Sigmoid colon (tissue), 4 donors: ENCODE measurements at regions not wholly inside any gene's neighbourhood (a gene's known extent, or its start where the extent isn't known, plus 50 kb on each side); places are given as distances from the start of the nearest gene placed in this dataset.
A peak's percentile ranks its signal among the peaks of the same experiment; 100 is the strongest.

Experiments
- POLR2A ChIP-seq, 2 donors: fragments of 450-650 bp; IDR thresholded peaks; one replicate each; pipeline ENCODE4 v1.6.1; 2016; ENCODE audit warnings: antibody characterized with exemption in 2 of 2, mild to moderate bottlenecking in 2 of 2, moderate library complexity in 2 of 2
- POLR2AphosphoS5 ChIP-seq, 4 donors: sonication (generic); formaldehyde crosslinking; IDR thresholded peaks; one replicate each; pipeline ENCODE4 v1.6.1; 2017; ENCODE audit warnings: antibody characterized with exemption in 4 of 4
- TF ChIP-seq, protein P1 (sequence below), 4 experiments: fragments of 450-650 bp in 3 of 4; fragments of 200-600 bp in 1 of 4; IDR thresholded peaks; one replicate each; pipeline ENCODE4 v1.5.1; 2016 to 2019; ENCODE audit warnings: antibody characterized with exemption in 4 of 4, mild to moderate bottlenecking in 3 of 4, moderate library complexity in 2 of 4

DNA sequence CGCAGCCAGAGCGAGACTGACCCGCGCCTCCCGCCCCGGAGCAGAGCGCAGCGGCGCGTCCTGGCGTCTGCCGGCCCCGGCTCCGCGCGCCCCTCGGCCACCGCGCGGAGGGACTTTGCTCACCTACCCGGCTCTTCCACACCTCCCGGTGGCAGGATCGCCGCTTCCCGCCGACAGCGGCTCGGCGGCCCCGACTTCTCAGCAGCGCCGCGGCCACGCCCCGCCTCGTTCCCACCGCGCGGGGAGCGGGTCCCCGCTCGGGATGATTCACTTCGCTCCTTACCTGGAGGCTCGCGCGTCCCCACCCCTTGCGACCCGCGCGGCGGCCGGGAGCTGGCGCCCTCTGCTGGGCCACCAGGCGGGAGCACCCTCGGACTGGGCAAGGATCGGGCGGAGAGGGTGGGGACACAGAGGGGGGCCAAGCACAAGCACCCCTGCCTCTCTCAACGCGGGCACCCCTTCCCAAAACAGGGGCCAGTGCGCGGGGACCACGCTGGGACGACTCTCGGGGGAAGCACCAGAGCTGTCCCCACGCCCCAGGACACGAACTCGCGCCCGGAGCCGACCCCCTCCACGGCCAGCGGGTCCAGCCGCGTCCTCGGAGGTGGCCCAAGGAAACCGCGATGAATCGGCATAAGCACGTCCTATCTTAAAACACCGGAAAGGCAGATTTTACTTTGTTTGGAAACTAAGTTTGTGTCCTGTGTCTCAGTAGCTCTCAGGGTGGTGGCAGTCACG is 101.0 kb upstream of the SVIL start:
- peak in 1 of 2 donors; percentile 44 for TF ChIP-seq POLR2A (IDR thresholded peaks at IDR 0.05)
- TF ChIP-seq, protein P1, sequence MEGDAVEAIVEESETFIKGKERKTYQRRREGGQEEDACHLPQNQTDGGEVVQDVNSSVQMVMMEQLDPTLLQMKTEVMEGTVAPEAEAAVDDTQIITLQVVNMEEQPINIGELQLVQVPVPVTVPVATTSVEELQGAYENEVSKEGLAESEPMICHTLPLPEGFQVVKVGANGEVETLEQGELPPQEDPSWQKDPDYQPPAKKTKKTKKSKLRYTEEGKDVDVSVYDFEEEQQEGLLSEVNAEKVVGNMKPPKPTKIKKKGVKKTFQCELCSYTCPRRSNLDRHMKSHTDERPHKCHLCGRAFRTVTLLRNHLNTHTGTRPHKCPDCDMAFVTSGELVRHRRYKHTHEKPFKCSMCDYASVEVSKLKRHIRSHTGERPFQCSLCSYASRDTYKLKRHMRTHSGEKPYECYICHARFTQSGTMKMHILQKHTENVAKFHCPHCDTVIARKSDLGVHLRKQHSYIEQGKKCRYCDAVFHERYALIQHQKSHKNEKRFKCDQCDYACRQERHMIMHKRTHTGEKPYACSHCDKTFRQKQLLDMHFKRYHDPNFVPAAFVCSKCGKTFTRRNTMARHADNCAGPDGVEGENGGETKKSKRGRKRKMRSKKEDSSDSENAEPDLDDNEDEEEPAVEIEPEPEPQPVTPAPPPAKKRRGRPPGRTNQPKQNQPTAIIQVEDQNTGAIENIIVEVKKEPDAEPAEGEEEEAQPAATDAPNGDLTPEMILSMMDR (IDR thresholded peaks at IDR 0.05) = peak; percentile 87 to 97 (median 92)
- TF ChIP-seq POLR2AphosphoS5 (IDR thresholded peaks at IDR 0.05) = peak; percentile 77 to 92 (median 88)
